WTC11 (cell line): ENCODE measurements at regions not wholly inside any gene's neighbourhood (a gene's known extent, or its start where the extent isn't known, plus 50 kb on each side); places are given as distances from the start of the nearest gene placed in this dataset.

Experiments
- ATAC-seq: fragments of 200-7000 bp; cut with Tn5 transposase; 2 replicates; pipeline ENCODE4 v1.10.0; 2021; ENCODE audit warnings: mild to moderate bottlenecking, moderate library complexity
- CTCF ChIA-PET: fragments of 300-600 bp; sonication (Branson Sonifier 250); formaldehyde crosslinking; loops from one replicate; lab custom pipeline; 2021; ENCODE audit warnings: antibody characterized with exemption; lab: Charles Lee
- POLR2A ChIA-PET: fragments of 350-600 bp; sonication (Branson Sonifier 250); formaldehyde crosslinking; loops from one replicate; lab custom pipeline; 2021; ENCODE audit warnings: antibody characterized with exemption; lab: Charles Lee
- DNase-seq: peaks from one replicate; pipeline ENCODE4 v3.0.0; 2021; ENCODE audit warnings: low spot score
- H3K27ac Mint-ChIP-seq: 2 replicates; pipeline ENCODE4 v1.8.0; 2021; ENCODE audit warnings: mixed read lengths
- H3K27me3 Mint-ChIP-seq: 2 replicates; pipeline ENCODE4 v1.8.0; 2021; ENCODE audit warnings: low read depth, mild to moderate bottlenecking, moderate library complexity, mixed read lengths
- H3K36me3 Mint-ChIP-seq: 2 replicates; pipeline ENCODE4 v1.8.0; 2021; ENCODE audit warnings: mixed read lengths
- H3K4me1 Mint-ChIP-seq: 2 replicates; pipeline ENCODE4 v1.8.0; 2022; ENCODE audit warnings: mixed read lengths
- H3K4me3 Mint-ChIP-seq: 2 replicates; pipeline ENCODE4 v1.8.0; 2021; ENCODE audit warnings: mild to moderate bottlenecking, moderate library complexity, mixed read lengths
- H3K9me3 Mint-ChIP-seq: 2 replicates; pipeline ENCODE4 v1.8.0; 2021; ENCODE audit warnings: mixed read lengths
- AFF4 ChIP-seq: sonication (generic); formaldehyde crosslinking; IDR thresholded peaks from 2 replicates; pipeline ENCODE4 v1.8.1; 2023; ENCODE audit warnings: mild to moderate bottlenecking, missing genetic modification reagents, borderline replicate concordance
- ATF6 ChIP-seq: sonication (generic); formaldehyde crosslinking; IDR thresholded peaks from 2 replicates; pipeline ENCODE4 v1.8.1; 2023; ENCODE audit warnings: mild to moderate bottlenecking, missing genetic modification reagents
- CREM ChIP-seq: sonication (generic); formaldehyde crosslinking; IDR thresholded peaks from 2 replicates; pipeline ENCODE4 v1.8.1; 2022; ENCODE audit warnings: mild to moderate bottlenecking, missing genetic modification reagents, moderate library complexity
- ELF4 ChIP-seq: sonication (generic); formaldehyde crosslinking; IDR thresholded peaks from 2 replicates; pipeline ENCODE4 v1.8.1; 2022; ENCODE audit warnings: low read depth, mild to moderate bottlenecking, moderate library complexity, missing genetic modification reagents
- EMX1 ChIP-seq: fragments of 250-450 bp; sonication (Bioruptor Pico); IDR thresholded peaks from 2 replicates; pipeline ENCODE4 v1.8.0; 2021; ENCODE audit warnings: mild to moderate bottlenecking
- ETV6 ChIP-seq: sonication (generic); formaldehyde crosslinking; IDR thresholded peaks from 2 replicates; pipeline ENCODE4 v1.8.1; 2022; ENCODE audit warnings: mild to moderate bottlenecking, missing genetic modification reagents
- GABPB1 ChIP-seq: sonication (generic); formaldehyde crosslinking; IDR thresholded peaks from 2 replicates; pipeline ENCODE4 v1.8.1; 2023; ENCODE audit warnings: mild to moderate bottlenecking, missing genetic modification reagents
- GTF2I ChIP-seq: fragments of 250-450 bp; sonication (Bioruptor Pico); conservative IDR thresholded peaks from 2 replicates; pipeline ENCODE4 v1.4.0; 2021; ENCODE audit warnings: mild to moderate bottlenecking
- JAZF1 ChIP-seq: fragments of 250-450 bp; sonication (Bioruptor Pico); IDR thresholded peaks from 2 replicates; pipeline ENCODE4 v1.9.0; 2021; ENCODE audit warnings: moderate library complexity, mild to moderate bottlenecking, inconsistent platforms
- JUN ChIP-seq: sonication (generic); formaldehyde crosslinking; IDR thresholded peaks from 2 replicates; pipeline ENCODE4 v1.8.0; 2023; ENCODE audit warnings: mild to moderate bottlenecking, missing genetic modification reagents
- MXD4 ChIP-seq: fragments of 250-450 bp; sonication (Bioruptor Pico); IDR thresholded peaks from 2 replicates; pipeline ENCODE4 v1.8.0; 2021; ENCODE audit warnings: mild to moderate bottlenecking, moderate library complexity, borderline replicate concordance
- NR1H2 ChIP-seq: sonication (generic); formaldehyde crosslinking; IDR thresholded peaks from 2 replicates; pipeline ENCODE4 v1.9.0; 2021; ENCODE audit warnings: mild to moderate bottlenecking, moderate library complexity, missing genetic modification reagents
- OVOL2 ChIP-seq: fragments of 250-450 bp; sonication (Bioruptor Pico); IDR thresholded peaks from 2 replicates; pipeline ENCODE4 v1.9.0; 2021; ENCODE audit warnings: mild to moderate bottlenecking, borderline replicate concordance
- PREB ChIP-seq: sonication (generic); formaldehyde crosslinking; IDR thresholded peaks from 2 replicates; pipeline ENCODE4 v1.8.1; 2022; ENCODE audit warnings: mild to moderate bottlenecking, missing genetic modification reagents, moderate library complexity, borderline replicate concordance
- RORB ChIP-seq: fragments of 250-450 bp; sonication (Bioruptor Pico); IDR thresholded peaks from 2 replicates; pipeline ENCODE4 v1.9.0; 2021; ENCODE audit warnings: mild to moderate bottlenecking
- SP1 ChIP-seq: sonication (generic); formaldehyde crosslinking; conservative IDR thresholded peaks from 2 replicates; pipeline ENCODE4 v1.8.1; 2022; ENCODE audit warnings: missing genetic modification reagents
- ZBTB21 ChIP-seq: sonication (generic); formaldehyde crosslinking; IDR thresholded peaks from 2 replicates; pipeline ENCODE4 v1.8.1; 2023; ENCODE audit warnings: mild to moderate bottlenecking, missing genetic modification reagents, borderline replicate concordance
- ZNF281 ChIP-seq: sonication (generic); formaldehyde crosslinking; IDR thresholded peaks from 2 replicates; pipeline ENCODE4 v1.8.0; 2023; ENCODE audit warnings: mild to moderate bottlenecking, missing genetic modification reagents

- no peak for TF ChIP-seq ZNF281
These were observed 87.2 kb downstream of the TSPAN8 start (continued) for GRCh38 chr12:71070416-71071128.

GRCh38 chr12:71069311-71069710, 88.5 kb downstream of the TSPAN8 start:
- ATAC-seq = no peak
- DNase-seq = no peak
- Mint-ChIP-seq H3K27me3 (no peaks in the 10 kb centered on the region), H3K4me1 (peaks cover 4% of the 10 kb centered on the region), H3K36me3 (no peaks in the 10 kb centered on the region), H3K9me3 (no peaks in the 10 kb centered on the region), H3K4me3 (no peak overlapping the region), H3K27ac (no peak overlapping the region)
- ChIA-PET CTCF (no interaction called here), POLR2A (no interaction called here)
- TF ChIP-seq SP1 (CRISPR knock-in tag) (no peak), RORB (CRISPR knock-in tag) (no peak), EMX1 (CRISPR knock-in tag) (no peak), OVOL2 (CRISPR knock-in tag) (no peak), PREB (CRISPR knock-in tag) (no peak), GTF2I (CRISPR knock-in tag) (no peak), NR1H2 (CRISPR knock-in tag) (no peak), ZBTB21 (CRISPR knock-in tag) (no peak), GABPB1 (CRISPR knock-in tag) (no peak), CREM (CRISPR knock-in tag) (no peak), ATF6 (no peak), JAZF1 (CRISPR knock-in tag) (no peak), MXD4 (CRISPR knock-in tag) (no peak), JUN (CRISPR knock-in tag) (no peak), AFF4 (CRISPR knock-in tag) (no peak), ELF4 (CRISPR knock-in tag) (no peak), ETV6 (CRISPR knock-in tag) (no peak)
